ENCODE measurements at regions not wholly inside any gene's neighbourhood (a gene's known extent, or its start where the extent isn't known, plus 50 kb on each side); places are given as distances from the start of the nearest gene placed in this dataset.

DNA sequence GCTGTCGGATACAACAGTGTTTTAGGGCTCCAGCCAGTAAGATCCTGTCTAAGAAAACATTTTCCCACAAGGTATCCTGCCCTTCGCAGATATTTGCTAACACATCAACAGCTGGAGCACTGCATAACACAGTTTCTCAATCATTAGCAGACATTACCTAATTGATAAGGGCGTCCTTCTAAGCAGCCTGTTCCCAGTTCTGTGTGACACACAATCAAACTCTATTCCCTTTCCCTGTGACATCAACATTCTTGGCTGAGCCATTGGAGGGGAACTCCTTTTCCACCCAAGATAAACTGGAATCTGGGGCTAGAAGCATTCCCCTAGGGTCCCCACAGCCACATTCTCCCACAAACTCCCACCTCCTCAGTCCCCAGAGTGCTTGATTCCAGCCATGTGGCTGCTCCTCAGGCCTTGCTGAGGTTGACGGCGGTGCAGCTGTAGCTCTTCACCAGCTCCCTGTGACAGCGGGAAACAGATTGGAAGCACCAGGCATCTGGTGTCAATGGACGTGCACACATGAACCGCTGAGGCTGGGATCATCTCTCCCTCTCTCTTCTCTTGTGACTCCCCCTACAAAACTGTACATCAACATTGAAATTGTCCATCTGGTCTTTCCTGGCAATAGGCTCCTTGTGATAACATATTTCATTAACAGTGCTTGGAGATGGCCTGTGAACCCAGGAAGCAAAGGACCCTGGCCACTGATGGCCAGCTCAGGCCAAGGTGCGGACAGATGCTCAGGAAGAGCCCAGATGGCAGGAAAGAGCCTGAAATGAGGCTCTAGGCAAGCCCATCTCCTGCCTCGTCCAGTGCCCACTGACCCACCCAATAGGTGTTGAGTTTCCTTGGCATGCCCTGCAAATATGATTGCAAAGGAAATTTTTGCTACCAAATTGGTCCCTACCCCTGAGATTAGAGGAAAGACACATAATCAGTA lies 131.1 kb upstream of the TBX20 start:
- no peak for DNase-seq

DNA sequence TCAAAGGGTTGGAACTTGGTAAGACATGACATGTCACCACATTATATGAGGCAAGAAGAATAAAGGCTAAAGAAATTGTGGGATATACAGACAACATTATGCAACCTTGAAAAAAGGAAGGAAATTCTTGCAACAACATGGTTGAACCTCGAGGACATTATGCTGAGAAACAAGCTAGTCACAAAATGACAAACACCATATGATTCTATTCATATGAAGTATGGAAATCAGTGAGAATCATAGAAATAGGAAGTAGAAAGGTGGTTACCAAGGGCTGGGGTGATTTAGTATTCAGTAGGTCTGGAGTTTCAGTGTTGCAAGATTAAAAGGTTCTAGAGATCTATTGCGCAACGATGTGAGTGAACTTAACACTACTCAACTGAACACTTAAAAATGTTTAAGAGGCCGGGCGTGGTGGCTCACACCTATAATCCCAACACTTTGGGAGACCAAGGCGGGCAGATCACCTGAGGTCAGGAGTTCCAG lies 126.9 kb upstream of the TBX20 start:
- no peak for DNase-seq

DNA sequence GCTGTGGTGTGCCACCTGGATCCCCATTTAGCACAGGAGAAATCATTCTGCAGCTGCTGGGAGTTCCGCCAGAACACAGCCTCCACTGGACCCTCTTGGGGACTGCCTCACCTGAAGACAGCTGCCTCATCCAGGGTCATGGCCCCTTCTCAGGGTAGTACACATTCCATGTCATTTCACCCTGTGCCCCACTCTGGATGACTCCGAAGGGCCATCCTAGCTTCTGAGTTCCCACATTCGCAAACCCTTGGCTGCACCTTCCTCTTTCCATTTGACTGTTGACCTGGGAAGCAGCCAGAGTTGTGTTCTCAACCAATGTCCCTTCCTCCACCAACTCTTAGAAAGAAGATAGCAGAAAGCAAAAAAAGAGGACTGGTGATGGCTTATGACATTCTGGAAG lies 125.6 kb upstream of the TBX20 start:
- DNase-seq, result no peak

DNA sequence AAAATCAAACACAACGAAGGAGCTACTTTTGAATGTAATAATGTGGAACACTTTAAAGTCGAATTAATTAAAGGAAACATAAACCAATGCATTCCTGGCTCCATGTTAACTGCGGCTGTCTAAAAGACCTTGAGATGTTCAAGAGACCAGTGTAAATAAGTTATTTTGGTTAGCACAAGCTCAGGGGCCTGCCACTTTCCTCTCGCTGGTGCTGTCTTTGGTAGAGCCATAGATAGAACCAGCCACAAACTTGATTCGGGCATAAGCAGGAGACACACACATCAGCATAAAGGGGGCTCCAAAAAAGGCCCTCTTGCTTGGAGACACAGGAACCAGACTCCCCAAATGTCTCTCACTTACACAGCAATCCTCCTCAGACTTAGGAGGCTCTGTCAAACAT lies 121.6 kb upstream of the TBX20 start:
- no peak for DNase-seq

DNA sequence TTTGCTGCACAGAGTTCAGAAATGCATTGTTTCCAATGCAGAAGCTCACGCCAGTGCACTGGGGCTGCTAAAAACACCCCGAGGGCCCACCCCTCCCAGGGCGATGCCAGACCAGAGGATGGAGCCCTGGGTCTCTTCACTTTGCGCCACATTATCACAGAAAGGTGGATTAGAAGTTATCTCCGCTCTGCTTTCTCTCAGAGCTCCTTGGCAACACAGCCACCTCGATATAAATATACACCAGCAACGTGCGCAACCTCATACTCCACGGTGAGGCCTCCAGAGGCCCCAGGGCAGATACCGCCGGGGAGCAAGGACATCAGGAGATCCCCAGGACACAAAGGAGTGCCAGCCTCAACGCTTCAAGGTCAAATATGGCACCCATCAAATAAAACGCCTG lies 121.0 kb upstream of the TBX20 start:
- DNase-seq, result no peak

DNA sequence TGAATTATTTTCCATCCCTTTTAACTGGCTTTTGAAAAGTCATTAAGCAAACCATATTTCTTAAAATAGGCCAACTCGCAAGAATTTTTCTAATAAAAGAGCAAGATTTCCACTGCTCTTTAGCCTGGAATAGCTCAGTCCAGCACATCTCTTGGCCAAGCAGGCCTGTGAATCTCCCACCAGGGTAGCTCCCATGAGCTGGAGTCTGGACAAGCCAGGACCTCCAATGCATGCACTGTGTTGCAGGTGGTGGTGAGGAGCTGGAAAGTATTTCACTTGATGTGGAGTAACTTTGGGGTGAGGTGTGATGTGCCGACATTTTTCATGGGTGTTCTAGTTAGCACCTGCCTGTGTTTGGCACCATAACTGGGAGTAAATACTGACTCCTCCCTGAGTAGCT lies 117.3 kb upstream of the TBX20 start:
- no peak for DNase-seq

DNA sequence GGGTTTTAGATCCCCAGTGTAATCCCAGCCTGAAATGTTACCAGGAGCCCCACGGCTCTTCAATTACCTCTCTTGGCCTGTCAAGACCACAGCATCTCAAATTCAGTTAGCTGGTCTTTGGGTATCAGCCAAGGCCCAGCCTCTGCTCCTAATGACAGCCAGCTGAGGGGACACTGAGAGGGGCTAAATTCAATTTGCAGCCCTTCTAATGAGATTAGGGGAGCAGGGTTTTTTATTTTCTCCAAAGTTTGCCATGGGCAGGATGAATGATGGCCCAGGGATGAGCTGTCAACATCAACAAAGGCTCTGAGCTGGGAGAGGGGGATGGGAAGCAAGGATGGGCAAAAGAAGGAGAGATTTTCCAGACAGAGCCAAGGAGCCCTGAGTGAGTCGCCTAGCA lies 116.8 kb upstream of the TBX20 start:
- no peak for DNase-seq

DNA sequence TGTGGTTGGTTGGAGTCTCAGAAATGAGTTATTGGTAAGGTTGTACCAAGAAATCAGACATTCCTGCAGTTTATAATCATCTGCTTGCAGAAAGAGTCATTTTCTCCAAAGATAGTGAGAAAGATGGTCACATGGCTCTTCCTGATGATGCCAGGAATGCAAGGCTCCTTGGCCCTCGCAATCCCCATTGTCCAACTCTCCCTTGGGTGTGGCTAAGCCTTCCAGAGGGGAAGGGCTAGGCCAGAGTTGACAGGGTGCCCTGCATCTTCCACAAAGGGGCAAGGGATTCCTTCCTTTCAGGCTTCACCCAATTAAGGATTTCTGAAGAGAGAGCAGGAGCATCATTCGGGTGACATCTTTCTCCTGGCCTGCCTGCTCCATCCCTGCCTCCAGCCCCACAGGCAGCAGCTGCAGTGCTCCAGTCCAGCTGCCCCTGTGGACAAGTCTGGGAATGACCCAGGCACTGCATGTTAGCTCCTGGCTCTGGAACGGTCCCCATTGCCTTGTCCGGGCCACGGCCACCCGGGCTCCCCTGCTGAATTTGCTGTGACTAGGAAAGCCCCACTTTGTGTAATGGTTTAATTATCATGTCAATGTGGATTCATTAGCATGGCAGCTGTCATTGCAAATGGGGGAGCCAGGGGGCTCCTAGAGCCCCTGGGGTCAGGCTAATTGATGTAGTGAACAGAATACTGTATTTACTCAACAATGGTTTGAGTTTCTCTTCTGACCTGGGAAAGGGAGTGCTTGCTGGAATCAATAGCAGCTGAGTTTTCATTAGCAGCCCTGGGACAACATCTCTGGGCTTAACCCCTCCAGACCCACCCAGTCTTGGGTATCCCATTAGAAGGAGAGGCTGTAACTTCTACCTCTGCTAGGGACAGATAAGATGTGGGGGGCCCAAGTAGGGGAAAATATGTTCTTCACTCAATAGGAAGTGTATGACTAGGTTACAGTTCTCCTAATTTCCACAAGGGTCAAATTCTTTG lies 112.6 kb upstream of the TBX20 start:
- DNase-seq, result no peak

DNA sequence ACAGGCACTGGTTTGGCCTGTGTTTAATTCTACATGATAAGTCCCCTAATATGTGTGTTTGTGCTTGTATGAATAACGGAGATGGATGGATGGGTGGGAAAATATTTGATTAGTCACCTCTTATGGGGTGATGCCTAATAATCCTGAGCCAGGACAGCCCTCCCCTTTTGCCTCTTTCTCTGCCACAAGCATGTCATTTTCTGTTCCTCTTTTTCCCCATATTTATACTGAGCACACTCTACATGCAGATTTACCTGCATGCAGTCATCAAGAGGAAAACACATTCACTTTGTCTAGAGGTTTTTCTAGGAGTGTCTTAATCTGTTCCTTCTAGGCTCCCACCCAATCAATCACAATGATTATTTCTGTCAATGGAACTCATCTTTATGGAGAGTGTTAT lies 111.6 kb upstream of the TBX20 start:
- DNase-seq, result no peak

DNA sequence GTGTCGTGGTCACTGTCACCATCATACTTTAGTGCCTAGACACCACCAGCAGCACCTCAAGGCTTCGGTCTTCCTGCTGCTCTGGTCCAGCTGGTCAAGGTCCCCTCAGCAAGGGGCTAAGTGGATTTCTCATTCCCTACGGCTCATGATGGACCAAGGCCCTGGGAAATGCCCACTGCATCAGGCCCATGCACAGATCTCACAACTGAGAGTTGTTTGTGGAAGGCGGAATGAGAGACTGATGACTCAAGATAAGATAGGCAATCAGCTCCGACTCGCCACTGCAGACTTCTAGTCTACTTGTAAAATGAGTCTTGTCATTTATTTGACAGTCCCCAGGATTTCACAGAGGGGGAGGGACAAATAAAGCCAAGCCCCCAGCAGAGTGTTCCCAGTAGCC lies 108.4 kb upstream of the TBX20 start:
- DNase-seq, result no peak

DNA sequence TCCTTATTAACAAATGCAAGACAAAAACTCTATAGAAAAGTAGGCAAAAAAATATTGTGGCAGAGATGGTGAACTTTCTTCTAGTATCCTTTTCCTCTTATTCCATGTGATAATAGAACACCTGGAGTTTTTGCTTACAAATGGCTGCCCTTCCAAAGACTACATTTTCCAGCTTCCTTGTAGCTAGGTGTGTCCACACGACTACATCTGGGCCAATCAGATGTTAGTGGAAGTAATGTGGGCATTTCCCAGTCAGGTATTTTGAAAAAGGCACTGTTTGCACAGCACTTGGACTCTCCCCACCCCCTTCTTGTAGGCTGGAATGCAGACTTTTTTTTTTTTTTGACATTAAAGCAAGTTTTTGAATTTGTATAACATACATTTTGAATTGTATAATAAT lies 105.5 kb upstream of the TBX20 start:
- no peak for DNase-seq

DNA sequence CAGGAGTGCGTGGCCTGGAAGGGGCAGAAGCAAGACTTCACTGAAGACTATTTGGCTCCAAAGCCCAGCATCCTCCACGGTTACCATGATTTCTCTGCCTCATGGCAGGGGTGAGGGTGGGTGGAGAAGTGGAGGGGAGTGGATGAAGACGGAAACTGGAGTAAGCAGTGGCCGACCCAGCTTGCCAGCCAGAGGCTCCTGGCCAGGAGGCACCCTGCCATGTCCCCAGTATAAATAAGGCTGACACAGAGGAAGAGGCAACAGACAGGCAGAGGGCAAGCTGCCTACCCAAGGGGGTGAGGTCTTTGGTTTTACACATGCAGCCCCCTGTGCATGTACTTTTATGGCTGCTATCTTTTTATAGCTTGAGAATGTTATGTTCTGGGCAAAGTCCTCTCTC lies 102.6 kb upstream of the TBX20 start:
- DNase-seq, result no peak

DNA sequence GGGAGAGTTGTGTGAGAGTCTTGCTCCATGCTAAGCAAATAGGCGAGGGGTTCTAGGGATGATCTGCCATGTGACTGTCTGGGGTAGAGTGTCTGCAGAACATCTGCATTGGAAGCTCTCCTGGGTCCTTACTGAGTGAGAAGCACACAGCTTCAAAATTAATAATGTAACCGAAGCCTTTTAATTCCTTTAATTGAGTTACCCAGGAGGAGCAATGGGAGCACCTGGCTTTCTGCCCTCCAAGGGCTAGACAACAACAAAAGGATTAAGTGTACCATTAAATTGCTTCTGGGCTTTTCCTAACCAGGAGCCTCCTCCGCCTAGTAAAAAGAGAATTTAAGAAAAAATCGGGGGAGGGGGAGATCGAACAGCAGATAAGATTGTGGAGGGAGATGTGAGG lies 102.0 kb upstream of the TBX20 start:
- no peak for DNase-seq

DNA sequence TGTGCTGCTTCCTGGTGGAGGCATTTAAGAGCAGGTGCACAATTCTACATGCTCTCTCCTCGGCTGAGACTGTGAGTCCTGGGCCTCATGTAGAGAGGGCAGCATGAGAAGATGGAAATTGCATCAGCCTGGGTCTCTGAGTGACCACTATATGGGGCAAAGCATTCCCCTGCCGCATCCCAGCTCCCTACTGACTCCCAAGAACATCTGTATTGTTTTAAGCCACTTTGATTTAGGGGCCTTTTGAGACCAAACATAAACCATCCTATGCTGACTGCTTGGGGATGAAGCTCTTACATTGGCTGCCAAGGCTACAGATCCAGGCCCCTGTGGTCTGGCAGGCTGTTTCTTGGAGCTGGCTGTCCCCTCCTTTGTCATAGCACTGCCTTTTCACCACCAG lies 101.3 kb upstream of the TBX20 start:
- no peak for DNase-seq

DNA sequence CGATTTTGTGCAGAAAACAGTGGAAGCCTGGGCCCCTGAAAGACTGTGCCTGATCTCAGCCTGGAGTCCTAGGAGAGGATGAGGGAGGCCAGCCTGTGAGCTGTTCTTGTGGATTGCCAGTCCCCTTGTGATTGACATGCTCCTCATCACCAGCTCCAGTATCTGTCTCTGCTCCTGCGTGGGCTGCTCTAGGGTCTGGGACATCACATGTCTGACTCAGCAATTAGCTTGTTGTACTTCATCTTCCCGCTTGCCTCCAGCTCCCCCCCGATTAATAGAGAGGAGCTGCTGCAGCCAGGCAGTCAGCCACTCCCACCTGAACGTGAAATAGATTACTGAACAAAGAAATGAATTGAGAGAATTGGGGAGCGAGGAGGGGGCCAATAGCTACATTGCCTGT lies 99.6 kb upstream of the TBX20 start:
- DNase-seq, result no peak

DNA sequence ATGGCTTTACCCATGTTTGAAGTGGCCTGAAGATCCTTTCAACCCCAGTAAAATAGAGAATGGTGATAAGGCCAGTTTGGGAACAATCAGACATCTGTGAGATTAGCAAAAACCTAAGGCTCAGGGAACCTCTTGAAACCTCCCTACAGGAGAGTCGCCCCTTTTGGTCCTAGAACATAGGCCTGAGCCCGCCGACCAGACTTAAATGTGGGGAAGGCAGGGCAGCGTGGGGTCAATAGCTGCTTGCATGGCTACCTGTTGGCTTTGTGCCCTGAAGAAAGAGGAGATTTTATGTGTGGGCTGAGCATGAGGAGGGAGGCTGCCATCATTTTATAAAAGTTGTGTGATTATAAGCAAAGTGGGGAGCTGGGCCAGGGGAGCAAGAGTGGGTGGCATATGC lies 97.6 kb upstream of the TBX20 start:
- no peak for DNase-seq

DNA sequence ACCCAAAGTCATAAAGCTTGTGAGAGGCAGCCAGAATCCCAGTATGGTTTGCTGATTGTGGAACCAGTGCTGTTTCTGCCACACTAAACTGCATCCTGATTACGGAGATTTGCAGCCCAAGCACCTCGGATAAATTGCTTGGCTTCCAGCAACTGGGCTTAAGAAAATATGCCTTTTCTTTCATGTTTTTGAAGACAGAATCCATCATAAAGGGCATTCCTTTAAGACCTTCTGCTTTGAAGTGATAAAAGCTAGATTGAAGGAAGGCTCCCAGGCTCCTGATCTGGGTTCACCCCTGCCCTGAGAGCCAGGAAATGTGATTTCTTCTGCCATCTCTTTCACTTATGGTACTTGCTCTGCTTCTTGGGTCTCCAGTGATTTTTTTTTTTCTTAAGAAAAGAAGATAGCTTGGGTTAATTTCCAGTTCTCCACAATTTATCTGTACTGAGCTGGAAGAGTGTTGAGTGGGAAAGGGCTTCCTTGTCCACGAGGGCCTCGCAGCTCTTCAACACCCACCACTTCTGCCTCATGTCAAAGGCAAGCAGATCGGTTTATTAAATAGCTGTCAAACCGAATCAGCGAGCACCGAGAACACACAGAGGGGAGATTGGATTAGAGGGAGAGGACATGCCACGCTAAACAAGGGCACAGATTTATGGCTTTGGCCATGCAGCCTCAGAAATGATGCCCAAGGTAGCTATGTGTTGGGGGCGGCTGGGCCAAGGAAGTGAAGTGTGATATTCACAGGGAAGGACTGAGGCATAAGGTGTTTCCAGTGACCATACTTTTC lies 94.9 kb upstream of the TBX20 start:
- no peak for DNase-seq

DNA sequence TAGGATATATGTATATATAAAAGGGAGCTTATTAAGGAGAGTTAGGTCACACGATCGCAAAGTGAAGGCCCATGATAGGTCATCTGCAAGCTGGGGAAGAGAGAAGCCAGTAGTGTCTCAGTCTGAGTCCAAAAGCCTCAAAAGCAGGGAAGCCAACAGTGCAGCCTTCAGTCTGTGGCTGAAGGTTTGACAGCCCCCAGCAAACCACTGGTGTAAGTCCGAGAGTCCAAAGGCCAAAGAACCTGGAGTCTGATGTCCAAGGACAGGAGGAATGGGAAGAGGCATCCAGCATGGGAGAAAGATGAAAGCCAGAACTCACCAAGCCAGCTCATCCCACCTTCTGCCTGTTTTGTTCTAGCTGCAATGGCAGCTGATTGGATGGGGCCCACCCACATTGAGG lies 88.9 kb upstream of the TBX20 start:
- no peak for DNase-seq

DNA sequence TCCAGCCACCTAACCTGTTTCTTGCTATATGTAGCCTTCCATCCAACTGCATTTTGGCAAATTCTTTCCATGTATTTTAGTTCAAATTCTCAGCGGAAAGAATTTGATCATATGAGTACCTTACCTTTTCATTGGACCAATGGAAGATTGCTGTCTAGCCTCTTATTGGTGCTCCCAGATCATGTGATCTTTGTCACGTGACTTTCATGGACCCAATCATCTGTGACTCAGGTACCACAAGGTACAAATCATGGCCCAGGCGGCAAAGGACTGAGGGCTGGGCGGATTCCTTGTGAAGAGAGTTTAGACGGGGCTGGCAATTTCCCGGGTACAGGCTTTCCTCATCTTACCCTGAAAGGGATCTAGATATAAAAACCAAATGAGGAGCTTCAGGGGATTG lies 85.9 kb upstream of the TBX20 start:
- DNase-seq, result no peak

DNA sequence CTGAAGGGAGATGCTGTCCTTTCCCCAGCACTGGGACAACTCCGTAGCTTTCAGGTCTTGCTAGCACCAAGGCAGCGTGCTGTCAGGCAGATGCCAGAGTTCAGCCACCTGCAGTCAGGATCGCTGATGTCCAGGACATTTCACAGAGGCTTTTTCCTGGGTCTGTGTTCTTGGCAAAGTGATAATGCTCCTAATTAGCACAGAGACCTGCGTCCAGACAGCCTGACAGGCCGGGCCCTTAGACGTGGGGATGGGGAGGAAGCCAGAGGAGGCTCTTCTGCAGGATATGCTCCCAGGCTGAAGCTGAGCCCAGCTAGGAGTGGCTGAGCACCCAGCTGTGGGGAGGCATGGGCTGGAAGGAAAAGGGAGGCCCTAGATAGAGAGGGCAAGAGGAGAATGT lies 82.5 kb upstream of the TBX20 start:
- DNase-seq, result no peak

DNA sequence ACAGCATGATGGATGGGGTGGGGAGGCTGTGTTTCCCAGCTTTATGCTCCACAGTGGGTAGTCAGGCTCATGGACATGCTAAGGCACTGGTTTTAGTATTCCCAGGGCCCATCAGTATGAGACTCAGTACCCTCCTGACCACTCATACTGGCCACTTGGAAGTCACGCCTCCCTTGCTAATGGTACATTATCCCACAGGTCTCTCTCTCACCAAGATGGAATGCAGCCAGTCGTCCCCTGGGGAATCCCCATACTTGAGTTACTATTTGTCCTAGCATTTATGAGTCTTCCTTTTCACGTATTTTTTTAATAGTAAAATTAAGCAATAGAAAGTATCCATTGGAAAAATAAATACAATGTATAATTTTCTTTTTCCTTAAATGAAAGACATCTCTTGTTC lies 80.6 kb upstream of the TBX20 start:
- no peak for DNase-seq

DNA sequence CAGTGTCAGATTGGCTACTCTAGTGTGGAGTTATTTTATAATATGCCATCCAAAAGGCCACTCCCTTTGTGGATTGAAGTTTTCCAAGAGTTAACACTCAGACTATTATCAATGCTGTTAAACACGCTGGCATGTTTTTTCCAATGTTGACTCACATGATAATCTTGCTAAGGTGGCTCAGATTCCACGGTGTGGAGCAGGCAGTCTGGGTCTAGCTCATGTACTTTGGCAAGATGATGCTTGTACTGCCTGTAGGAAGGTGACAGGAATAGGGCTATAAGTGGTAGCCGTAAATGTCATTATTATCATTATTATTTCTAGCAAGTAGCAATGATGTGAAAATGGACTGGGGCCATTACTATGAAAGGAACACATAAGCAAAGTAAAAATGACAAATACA lies 79.4 kb upstream of the TBX20 start:
- DNase-seq, result no peak
